BJ (cell line): ENCODE measurements at regions not wholly inside any gene's neighbourhood (a gene's known extent, or its start where the extent isn't known, plus 50 kb on each side); places are given as distances from the start of the nearest gene placed in this dataset.

ENCODE experiments used
- CTCF ChIA-PET: fragments of 350-600 bp; formaldehyde crosslinking; extraction: SDS; loops from one replicate; lab custom pipeline; 2021; ENCODE audit warnings: antibody characterized with exemption, inconsistent platforms; lab: Yijun Ruan, JAX
- POLR2A ChIA-PET: fragments of 300-600 bp; sonication (Branson Sonifier 250); formaldehyde crosslinking; extraction: SDS; loops from one replicate; lab custom pipeline; 2021; ENCODE audit warnings: antibody characterized with exemption; lab: Charles Lee
- DNase-seq: peaks from one replicate; pipeline ENCODE4 v3.0.0-alpha.2; 2011; ENCODE audit warnings: low read depth
- H3K27me3 ChIP-seq: 2 replicates; pipeline ENCODE4 v1.6.0; 2011; ENCODE audit warnings: low read length; ENCODE audit not compliant: control insufficient read depth, insufficient read depth
- H3K36me3 ChIP-seq: 2 replicates; pipeline ENCODE4 v1.5.1; 2011; ENCODE audit warnings: low read length; ENCODE audit not compliant: control insufficient read depth, insufficient read depth
- H3K4me3 ChIP-seq: 2 replicates; pipeline ENCODE4 v1.5.1; 2011; ENCODE audit warnings: low read depth, mild to moderate bottlenecking, control low read depth, low read length
- TF ChIP-seq, protein P1 (sequence below): IDR thresholded peaks from 2 replicates; pipeline ENCODE4 v1.5.1; 2011; ENCODE audit warnings: low read depth, mild to moderate bottlenecking, control low read depth, inconsistent platforms, low read length, moderate library complexity; ENCODE audit not compliant: insufficient read depth

DNA sequence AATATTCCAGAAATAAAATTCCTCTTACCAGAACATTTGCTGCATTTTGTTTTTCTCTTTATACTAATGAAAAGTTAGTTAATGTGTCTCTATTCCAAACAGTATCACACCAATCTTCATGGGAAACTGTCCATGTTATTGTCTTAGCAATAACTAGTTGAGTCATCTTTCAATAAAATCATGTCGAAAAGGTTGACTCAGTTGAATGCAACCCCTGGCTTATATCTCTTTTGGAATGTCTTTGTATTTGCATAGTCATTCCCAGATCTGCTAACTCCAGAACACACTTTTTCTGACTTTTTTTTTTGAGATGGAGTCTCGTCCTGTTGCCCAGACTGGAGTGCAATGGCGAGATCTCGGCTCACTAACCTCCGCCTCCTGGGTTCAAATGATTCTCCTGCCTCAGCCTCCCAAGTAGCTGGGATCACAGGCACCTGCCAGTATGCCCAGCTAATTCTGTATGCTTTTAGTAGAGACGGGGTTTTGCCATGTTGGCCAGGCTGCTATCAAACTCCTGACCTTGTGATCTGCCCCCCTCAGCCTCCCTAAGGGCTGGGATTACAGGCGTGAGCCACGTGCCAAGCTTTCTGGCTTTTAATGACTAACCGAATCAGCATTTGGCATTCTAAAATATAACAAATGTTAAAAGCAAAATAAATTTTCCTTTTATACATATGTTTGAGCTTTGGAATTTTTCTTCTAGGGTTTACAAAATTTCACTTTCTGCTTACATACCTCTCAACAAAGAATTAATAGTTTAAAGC, 133.2 kb upstream of the GULP1 start:
- H3K27me3 ChIP-seq: no peaks in the 10 kb centered on the region
- no peak overlapping the region for H3K4me3 ChIP-seq
- POLR2A ChIA-PET: interaction anchor here (0.6 kb wide), 1 partner anchor 10 kb away, joined by 4 read pairs; no protein-coding TSS in a partner anchor
- peak; percentile 5 for DNase-seq
- TF ChIP-seq, protein P1, sequence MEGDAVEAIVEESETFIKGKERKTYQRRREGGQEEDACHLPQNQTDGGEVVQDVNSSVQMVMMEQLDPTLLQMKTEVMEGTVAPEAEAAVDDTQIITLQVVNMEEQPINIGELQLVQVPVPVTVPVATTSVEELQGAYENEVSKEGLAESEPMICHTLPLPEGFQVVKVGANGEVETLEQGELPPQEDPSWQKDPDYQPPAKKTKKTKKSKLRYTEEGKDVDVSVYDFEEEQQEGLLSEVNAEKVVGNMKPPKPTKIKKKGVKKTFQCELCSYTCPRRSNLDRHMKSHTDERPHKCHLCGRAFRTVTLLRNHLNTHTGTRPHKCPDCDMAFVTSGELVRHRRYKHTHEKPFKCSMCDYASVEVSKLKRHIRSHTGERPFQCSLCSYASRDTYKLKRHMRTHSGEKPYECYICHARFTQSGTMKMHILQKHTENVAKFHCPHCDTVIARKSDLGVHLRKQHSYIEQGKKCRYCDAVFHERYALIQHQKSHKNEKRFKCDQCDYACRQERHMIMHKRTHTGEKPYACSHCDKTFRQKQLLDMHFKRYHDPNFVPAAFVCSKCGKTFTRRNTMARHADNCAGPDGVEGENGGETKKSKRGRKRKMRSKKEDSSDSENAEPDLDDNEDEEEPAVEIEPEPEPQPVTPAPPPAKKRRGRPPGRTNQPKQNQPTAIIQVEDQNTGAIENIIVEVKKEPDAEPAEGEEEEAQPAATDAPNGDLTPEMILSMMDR: no peak
- no peaks in the 10 kb centered on the region for H3K36me3 ChIP-seq
- CTCF ChIA-PET: no interaction called here

DNA sequence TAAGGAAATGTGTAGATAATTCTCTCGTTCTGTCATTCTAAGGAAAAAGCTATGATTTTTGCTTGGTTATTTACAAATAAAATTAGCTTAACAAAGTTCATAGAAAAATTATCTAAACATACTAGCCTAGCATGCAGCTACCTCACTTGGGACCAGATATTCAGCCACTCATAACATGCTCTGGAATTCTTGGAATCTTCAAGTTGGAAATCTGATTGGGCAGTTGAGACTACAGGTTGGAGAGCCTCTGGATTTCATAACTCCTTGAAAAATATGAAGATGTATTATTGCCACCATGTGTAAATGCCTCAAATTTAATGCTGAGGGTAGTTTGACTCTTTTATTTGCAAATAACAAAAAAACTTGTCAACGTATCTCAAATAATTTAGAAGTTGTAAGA, 132.2 kb upstream of the GULP1 start:
- Histone ChIP-seq H3K27me3 (no peaks in the 10 kb centered on the region), H3K36me3 (no peaks in the 10 kb centered on the region), H3K4me3 (no peak overlapping the region)
- CTCF ChIA-PET: no interaction called here
- DNase-seq: no peak
- POLR2A ChIA-PET: no interaction called here
- TF ChIP-seq, protein P1: no peak

DNA sequence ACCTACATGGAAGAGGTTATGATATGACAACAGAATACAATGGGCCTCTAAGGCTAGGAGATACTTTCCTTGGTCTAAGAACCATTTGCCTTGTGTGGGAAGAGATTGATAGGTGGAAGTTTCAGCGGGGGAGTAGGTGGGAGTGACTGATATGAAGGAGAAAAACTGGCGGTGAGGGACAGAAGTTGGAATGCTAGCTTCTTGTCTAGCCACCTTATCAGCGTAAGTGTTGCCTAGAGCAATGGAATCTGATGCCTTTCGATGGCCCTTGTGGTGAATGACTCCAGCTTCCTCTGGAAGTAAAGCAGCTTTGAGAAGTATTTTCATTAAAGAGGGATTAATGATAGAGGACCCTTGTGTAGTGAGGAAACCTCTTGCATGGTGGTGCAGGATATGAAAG, 121.3 kb upstream of the GULP1 start:
- TF ChIP-seq, protein P1: no peak
- Histone ChIP-seq H3K27me3 (no peaks in the 10 kb centered on the region), H3K4me3 (no peak overlapping the region), H3K36me3 (no peaks in the 10 kb centered on the region)
- no peak for DNase-seq
- ChIA-PET POLR2A (no interaction called here), CTCF (no interaction called here)

DNA sequence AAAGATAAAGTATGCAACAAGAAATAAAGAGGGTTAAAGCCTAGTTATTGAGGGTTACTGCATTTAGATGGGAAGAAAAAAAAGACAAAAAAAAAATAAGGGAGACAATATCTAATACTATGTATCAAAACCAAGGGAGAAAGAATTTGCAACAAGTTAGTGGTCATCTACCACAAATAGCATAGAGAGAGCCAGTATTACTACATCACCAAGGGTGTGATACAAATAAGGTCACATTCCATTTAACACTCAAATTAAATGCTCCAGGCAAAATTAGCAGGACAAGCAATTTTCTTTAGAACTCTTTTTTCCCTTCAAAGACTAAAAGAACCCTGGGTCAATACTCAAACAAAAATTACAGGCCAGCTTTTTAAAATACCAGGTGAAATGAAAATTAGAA, 115.1 kb upstream of the GULP1 start:
- DNase-seq: no peak
- Histone ChIP-seq H3K36me3 (no peaks in the 10 kb centered on the region), H3K27me3 (no peaks in the 10 kb centered on the region), H3K4me3 (no peak overlapping the region)
- ChIA-PET CTCF (no interaction called here), POLR2A (no interaction called here)
- TF ChIP-seq, protein P1: no peak

DNA sequence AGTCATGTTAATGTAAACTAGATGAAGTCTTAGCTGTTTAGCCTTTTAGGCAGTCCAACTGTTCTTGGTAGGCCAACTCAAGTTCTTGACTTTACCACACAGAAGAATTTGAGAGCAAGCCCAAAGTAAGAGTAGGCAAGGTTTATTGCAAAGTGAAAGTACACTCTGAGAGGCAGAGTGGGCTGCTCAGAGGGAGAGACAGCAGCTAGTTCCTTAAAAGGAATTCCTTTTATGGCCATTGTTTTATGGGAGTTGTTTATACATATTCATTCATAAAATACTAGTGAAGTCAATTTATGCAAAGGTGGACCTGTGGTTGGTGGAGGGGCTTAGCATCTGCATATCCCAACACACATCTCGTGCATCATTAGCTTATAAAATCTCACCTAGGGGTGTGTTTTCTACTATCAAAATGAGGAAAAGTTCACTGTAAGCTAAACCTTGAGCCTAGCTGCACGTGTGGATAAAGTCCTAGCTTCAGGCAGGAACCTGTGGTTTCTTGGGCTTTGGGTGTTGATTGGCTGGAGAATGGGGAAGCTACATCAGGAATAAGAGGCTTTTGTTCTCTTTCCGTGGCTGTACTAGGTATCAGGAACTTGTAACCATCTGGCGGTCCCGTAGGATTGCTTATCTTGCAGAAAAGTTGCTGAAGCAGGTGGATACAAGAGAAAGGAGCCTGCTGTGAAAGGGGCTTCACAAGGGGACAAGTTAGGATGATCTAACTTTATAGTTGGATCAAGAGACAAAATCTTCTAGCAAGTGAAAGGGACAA, 110.4 kb upstream of the GULP1 start:
- ChIA-PET POLR2A (no interaction called here), CTCF (interaction anchor here (1.2 to 1.3 kb wide), 2 partner anchors 9 to 15 kb away, joined by 3 to 4 read pairs; no protein-coding TSS in a partner anchor)
- TF ChIP-seq, protein P1: no peak
- H3K27me3 ChIP-seq: no peaks in the 10 kb centered on the region
- no peak overlapping the region for H3K4me3 ChIP-seq
- no peak for DNase-seq
- no peaks in the 10 kb centered on the region for H3K36me3 ChIP-seq
